HepG2 (cell line): ENCODE measurements at regions not wholly inside any gene's neighbourhood (a gene's known extent, or its start where the extent isn't known, plus 50 kb on each side); places are given as distances from the start of the nearest gene placed in this dataset.

ENCODE experiments used
- ATAC-seq: fragments of 200-7000 bp; cut with Tn5 transposase; 3 replicates; pipeline ENCODE4 v1.9.1; 2020; ENCODE audit warnings: mild to moderate bottlenecking, moderate library complexity
- BruUV-seq: library from RNA; stranded (reverse); fragments of 400-500 nt; replicated peaks from 2 replicates; lab custom pipeline; 2021; lab: Mats Ljungman, UMichigan
- CTCF ChIA-PET: fragments of 300-600 bp; formaldehyde crosslinking; extraction: SDS; loops from one replicate; lab custom pipeline; 2021; ENCODE audit warnings: low total read pairs, inconsistent platforms, low intra/inter-chr PET ratio; lab: Yijun Ruan, JAX
- POLR2A ChIA-PET: fragments of 350-600 bp; sonication (Branson Sonifier 250); formaldehyde crosslinking; loops from one replicate; lab custom pipeline; 2020; ENCODE audit warnings: antibody characterized with exemption, inconsistent platforms; lab: Yijun Ruan, JAX
- DNase-seq: peaks from one replicate; pipeline ENCODE4 v3.0.0-alpha.2; 2015; ENCODE audit warnings: low spot score
- FAIRE-seq: peaks from 3 replicates; lab custom pipeline; 2011; peaks lifted over from hg19 to GRCh38; lab: Jason Lieb, UNC
- H2AFZ ChIP-seq: one replicate; pipeline ENCODE4 v1.6.1; 2011; ENCODE audit warnings: low read length, inconsistent platforms
- H3K27ac ChIP-seq: fragments of 300-600 bp; 3 replicates; pipeline ENCODE4 v1.8.0; 2011; ENCODE audit warnings: mixed run types, mild to moderate bottlenecking, mixed read lengths, low read length, inconsistent platforms; ENCODE audit not compliant: insufficient read depth; ENCODE audit errors: extremely low read length
- H3K27me3 ChIP-seq, 2 experiments: fragments of 200-600 bp in 1 of 2; 2 replicates in 1 of 2; 3 replicates in 1 of 2; pipeline versions ENCODE4 v1.6.0 to v1.8.0; 2011; ENCODE audit warnings: low read length in 2 of 2, mild to moderate bottlenecking in 2 of 2, moderate library complexity in 2 of 2, inconsistent platforms in 1 of 2; ENCODE audit not compliant: insufficient read depth in 2 of 2, control insufficient read depth in 1 of 2
- H3K36me3 ChIP-seq, 2 experiments: fragments of 200-600 bp in 1 of 2; replicated peaks in 1 of 2; 2 replicates in 1 of 2; 3 replicates in 1 of 2; pipeline versions ENCODE4 v1.5.1 to v1.8.0; 2011; ENCODE audit warnings: low read length in 2 of 2, inconsistent platforms in 1 of 2; ENCODE audit not compliant: insufficient read depth in 2 of 2, control insufficient read depth in 1 of 2
- H3K4me1 ChIP-seq: 2 replicates; pipeline ENCODE4 v1.5.1; 2012; ENCODE audit warnings: low read length, inconsistent platforms; ENCODE audit not compliant: insufficient read depth
- H3K4me2 ChIP-seq: 2 replicates; pipeline ENCODE4 v1.6.0; 2011; ENCODE audit warnings: low read depth, low read length, inconsistent platforms
- H3K4me3 ChIP-seq, 3 experiments: fragments of 200-600 bp in 1 of 3; sonication (generic), shearing (Covaris generic) in 1 of 3; replicated peaks in 1 of 3; 2 replicates each; pipeline ENCODE4 v1.5.1; 2011 to 2016; ENCODE audit warnings: low read length in 3 of 3, inconsistent platforms in 2 of 3, low read depth in 2 of 3, mild to moderate bottlenecking in 2 of 3, control low read depth in 1 of 3, mixed read lengths in 1 of 3; ENCODE audit not compliant: insufficient read depth in 1 of 3
- H3K79me2 ChIP-seq: one replicate; pipeline ENCODE4 v1.6.1; 2011; ENCODE audit warnings: low read length, inconsistent platforms; ENCODE audit not compliant: insufficient read depth
- H3K9ac ChIP-seq: 2 replicates; pipeline ENCODE4 v1.6.0; 2011; ENCODE audit warnings: mild to moderate bottlenecking, low read depth, low read length, inconsistent platforms; ENCODE audit not compliant: insufficient read depth
- H3K9me3 ChIP-seq: 2 replicates; pipeline ENCODE4 v1.5.1; 2012; ENCODE audit warnings: mild to moderate bottlenecking, low read length
- H4K20me1 ChIP-seq: 2 replicates; pipeline ENCODE4 v1.6.0; 2011; ENCODE audit warnings: inconsistent platforms, mild to moderate bottlenecking, low read length, moderate library complexity; ENCODE audit not compliant: insufficient read depth
- CBX2 ChIP-seq, 2 experiments: fragments of 200-600 bp in 1 of 2; sonication (generic); formaldehyde crosslinking in 1 of 2; IDR thresholded peaks; 2 replicates each; pipeline versions ENCODE4 v1.7.0 to v1.8.1; 2018 to 2022; ENCODE audit warnings: low read depth in 2 of 2, low read length in 1 of 2, mild to moderate bottlenecking in 1 of 2, missing genetic modification reagents in 1 of 2
- DMTF1 ChIP-seq: sonication (generic); formaldehyde crosslinking; IDR thresholded peaks from 2 replicates; pipeline ENCODE4 v1.4.0; 2020; ENCODE audit warnings: mild to moderate bottlenecking, missing genetic modification reagents
- DPF2 ChIP-seq: sonication (generic); formaldehyde crosslinking; IDR thresholded peaks from 2 replicates; pipeline ENCODE4 v1.4.0; 2020; ENCODE audit warnings: mild to moderate bottlenecking, low read depth, missing genetic modification reagents, borderline replicate concordance
- GPN1 ChIP-seq: sonication (generic); formaldehyde crosslinking; IDR thresholded peaks from 2 replicates; pipeline ENCODE4 v1.5.1; 2020; ENCODE audit warnings: missing genetic modification reagents, borderline replicate concordance
- KMT2A ChIP-seq: sonication (generic); formaldehyde crosslinking; IDR thresholded peaks from 2 replicates; pipeline ENCODE4 v1.4.0; 2020; ENCODE audit warnings: missing genetic modification reagents
- MTERF4 ChIP-seq: sonication (generic); formaldehyde crosslinking; IDR thresholded peaks from 2 replicates; pipeline ENCODE4 v1.8.0; 2023; ENCODE audit warnings: mild to moderate bottlenecking, missing genetic modification reagents
- PRMT3 ChIP-seq: sonication (generic); formaldehyde crosslinking; IDR thresholded peaks from 2 replicates; pipeline ENCODE4 v1.8.1; 2022; ENCODE audit warnings: low read depth, mild to moderate bottlenecking, moderate library complexity, missing genetic modification reagents, borderline replicate concordance
- SNAPC5 ChIP-seq: sonication (generic); formaldehyde crosslinking; IDR thresholded peaks from 2 replicates; pipeline ENCODE4 v1.8.1; 2023; ENCODE audit warnings: mild to moderate bottlenecking, missing genetic modification reagents, borderline replicate concordance
- TBP ChIP-seq: sonication (generic); formaldehyde crosslinking; IDR thresholded peaks from 2 replicates; pipeline ENCODE4 v1.5.0; 2020; ENCODE audit warnings: missing genetic modification reagents
- TFAP4 ChIP-seq: sonication (generic); IDR thresholded peaks from 2 replicates; pipeline ENCODE4 v1.6.1; 2016; ENCODE audit warnings: low read depth, borderline replicate concordance
- ZBTB25 ChIP-seq: IDR thresholded peaks from 2 replicates; pipeline ENCODE4 v1.6.1; 2018; ENCODE audit warnings: missing genetic modification reagents
- ZNF280D ChIP-seq: sonication (generic); formaldehyde crosslinking; IDR thresholded peaks from 2 replicates; pipeline ENCODE4 v1.5.1; 2020; ENCODE audit warnings: mild to moderate bottlenecking, missing genetic modification reagents
- ZNF468 ChIP-seq: sonication (generic); formaldehyde crosslinking; IDR thresholded peaks from 2 replicates; pipeline ENCODE4 v1.8.0; 2022; ENCODE audit warnings: mild to moderate bottlenecking, moderate library complexity, missing genetic modification reagents
- ZNF552 ChIP-seq: sonication (generic); formaldehyde crosslinking; IDR thresholded peaks from 2 replicates; pipeline ENCODE4 v1.9.0; 2022; ENCODE audit warnings: missing genetic modification reagents, mild to moderate bottlenecking, borderline replicate concordance
- ZNF605 ChIP-seq: sonication (generic); formaldehyde crosslinking; IDR thresholded peaks from 2 replicates; pipeline ENCODE4 v1.8.0; 2022; ENCODE audit warnings: mild to moderate bottlenecking, missing genetic modification reagents
- ZNF660 ChIP-seq: sonication (generic); formaldehyde crosslinking; IDR thresholded peaks from 2 replicates; pipeline ENCODE4 v1.5.1; 2020; ENCODE audit warnings: mild to moderate bottlenecking, low read depth, missing genetic modification reagents, borderline replicate concordance
- WGBS: methylation state at CpG from one replicate; pipeline ENCODE4 v1.1.6; 2017; ENCODE audit warnings: low lambda C conversion rate; 5-methylcytosine and 5-hydroxymethylcytosine counted together
- in situ Hi-C: cut with HindIII; loops from 2 replicates; pipeline ENCODE4 v1.10.0; 2017; ENCODE audit warnings: low pct_unique_long_range_greater_than_20kb; ENCODE audit not compliant: extremely low pct_ligation_motif_present
- intact Hi-C: fragments of 100-400 bp; cut with micrococcal nuclease; formaldehyde crosslinking; loops from one replicate; pipeline ENCODE4 v1.10.0; 2022; ENCODE audit not compliant: unreplicated experiment

- Histone ChIP-seq H3K9me3 (no peaks in the 10 kb centered on the region), H3K79me2 (no peaks in the 10 kb centered on the region), H3K4me3 (no peak overlapping the region), H3K9ac (no peak overlapping the region), H3K27me3 (no peaks in the 10 kb centered on the region; a peak in 1 of 5 replicates), H3K4me1 (no peaks in the 10 kb centered on the region), H3K36me3 (no peaks in the 10 kb centered on the region), H3K4me2 (no peak overlapping the region), H4K20me1 (no peaks in the 10 kb centered on the region), H3K27ac (no peak overlapping the region), H2AFZ (no peak overlapping the region)
- intact Hi-C loops (no loop called here), in situ Hi-C loops (no loop called here)
- 56% methylated on average over 7 of the region's 7 CpGs for WGBS
- CTCF ChIA-PET = no interaction called here
- DNase-seq (no peak), FAIRE-seq (no peak), ATAC-seq (no peak)
- POLR2A ChIA-PET = no interaction called here
- BruUV-seq = no TSS peak
- no peak for TF ChIP-seq GPN1 (CRISPR knock-in tag)
- no peak for TF ChIP-seq TFAP4
- TF ChIP-seq SNAPC5 (CRISPR knock-in tag) = no peak
- TF ChIP-seq ZNF605 (CRISPR knock-in tag) = no peak
- TF ChIP-seq PRMT3 (CRISPR knock-in tag) = no peak
- no peak for TF ChIP-seq ZBTB25 (CRISPR knock-in tag)
- TF ChIP-seq DMTF1 (CRISPR knock-in tag) = no peak
- TF ChIP-seq CBX2 (IDR thresholded peaks at IDR 0.05; ENCODE audit: low read depth, low read length) = no peak
- TF ChIP-seq CBX2 (CRISPR knock-in tag; IDR thresholded peaks at IDR 0.05; ENCODE audit: low read depth) = no peak
- no peak for TF ChIP-seq ZNF552
- TF ChIP-seq MTERF4 (CRISPR knock-in tag) = no peak
- TF ChIP-seq ZNF660 (CRISPR knock-in tag) = no peak
- no peak for TF ChIP-seq TBP (CRISPR knock-in tag)
- TF ChIP-seq ZNF280D (CRISPR knock-in tag) = no peak
- no peak for TF ChIP-seq KMT2A (CRISPR knock-in tag)
- no peak for TF ChIP-seq ZNF468 (CRISPR knock-in tag)
- TF ChIP-seq DPF2 (CRISPR knock-in tag) = no peak
Observed at GRCh38 chr4:24237709-24238108, 346.6 kb downstream of the DHX15 start.
